AG09309 (cell line): ENCODE measurements at regions not wholly inside any gene's neighbourhood (a gene's known extent, or its start where the extent isn't known, plus 50 kb on each side); places are given as distances from the start of the nearest gene placed in this dataset.
A peak's percentile ranks its signal among the peaks of the same experiment; 100 is the strongest.

Source experiments
- DNase-seq: peaks from one replicate; pipeline ENCODE4 v3.0.0-alpha.2; 2010; ENCODE audit warnings: low read depth
- H3K4me3 ChIP-seq: 2 replicates; pipeline ENCODE4 v1.5.1; 2011; ENCODE audit warnings: mild to moderate bottlenecking, low read depth, low read length, moderate library complexity; ENCODE audit not compliant: control insufficient read depth
- CTCF ChIP-seq: IDR thresholded peaks from 2 replicates; pipeline ENCODE4 v1.5.1; 2011; ENCODE audit warnings: mild to moderate bottlenecking, low read depth, low read length, inconsistent platforms; ENCODE audit not compliant: insufficient read depth, control insufficient read depth; ENCODE audit errors: missing control alignments

GRCh38 chr1:199394856-199395255 is 632.7 kb upstream of the NR5A2 start:
- no peak for TF ChIP-seq CTCF
- DNase-seq = no peak
- H3K4me3 ChIP-seq = no peak overlapping the region

- TF ChIP-seq CTCF = no peak
- DNase-seq = no peak
- H3K4me3 ChIP-seq = no peak overlapping the region
Measured at GRCh38 chr1:199396456-199396855, 631.1 kb upstream of the NR5A2 start.

DNA sequence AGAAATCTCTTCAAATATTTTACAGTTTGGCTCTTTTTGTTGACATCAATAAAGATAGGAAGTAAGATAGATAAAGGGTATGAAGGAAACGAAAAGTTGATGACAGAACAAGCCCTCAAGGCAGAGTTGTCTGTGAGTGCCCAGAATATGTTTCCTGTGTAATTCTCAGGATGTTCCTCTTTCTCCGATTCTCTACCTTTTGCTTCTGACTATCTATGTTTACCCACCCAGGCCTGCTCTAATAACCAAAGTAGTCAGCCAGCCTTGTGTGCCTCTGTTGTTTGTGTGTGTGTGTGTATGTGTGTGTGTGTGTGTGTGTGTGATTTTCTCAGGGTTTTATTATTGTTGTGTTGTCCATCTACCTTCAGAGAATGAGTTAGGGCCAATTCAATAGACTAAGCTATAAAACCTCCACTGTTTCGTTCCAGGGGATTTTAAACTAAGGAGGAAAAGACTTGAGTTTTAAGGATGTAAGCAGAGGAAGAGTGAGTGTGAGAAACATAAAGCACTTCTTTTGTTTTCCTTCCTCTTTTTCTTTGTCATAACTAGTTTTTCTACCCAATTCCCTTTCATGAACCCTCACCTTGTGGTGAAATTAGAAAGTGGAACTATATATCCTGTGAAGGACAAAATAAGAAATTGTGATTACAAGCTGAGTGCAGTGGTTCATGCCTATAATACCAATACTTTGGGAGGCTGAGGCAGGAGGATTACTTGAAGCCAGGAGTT is 627.4 kb upstream of the NR5A2 start:
- H3K4me3 ChIP-seq = no peak overlapping the region
- no peak for TF ChIP-seq CTCF
- DNase-seq = no peak

DNA sequence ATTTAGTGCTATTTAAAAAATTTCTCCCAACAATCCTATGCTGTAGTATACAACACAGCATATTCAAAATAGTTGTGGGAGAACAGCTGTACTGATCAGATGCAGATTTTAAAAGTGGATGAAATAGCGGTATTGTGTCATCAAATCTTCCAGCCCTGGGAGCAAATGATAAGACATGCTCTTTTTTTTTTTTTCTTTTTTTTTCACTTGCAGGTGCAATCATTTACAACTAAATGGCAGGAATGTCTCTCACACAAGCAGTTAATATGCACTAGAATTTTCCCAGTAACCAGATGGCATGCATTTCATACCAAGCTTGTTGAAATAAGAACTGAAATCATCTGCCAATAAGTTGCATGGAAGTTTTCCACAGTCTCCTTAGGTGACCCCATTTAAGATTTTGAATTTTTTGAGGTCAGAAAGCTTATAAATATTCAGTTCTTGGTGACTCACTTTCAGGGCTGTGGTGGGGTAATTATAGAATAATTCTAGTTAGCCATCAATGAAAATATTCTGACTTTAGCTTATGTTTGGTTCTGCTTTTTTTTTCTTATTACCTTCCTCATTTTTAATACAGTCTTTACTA is 623.9 kb upstream of the NR5A2 start:
- no peak for TF ChIP-seq CTCF
- peak; percentile 95 for DNase-seq
- no peak overlapping the region for H3K4me3 ChIP-seq

DNA sequence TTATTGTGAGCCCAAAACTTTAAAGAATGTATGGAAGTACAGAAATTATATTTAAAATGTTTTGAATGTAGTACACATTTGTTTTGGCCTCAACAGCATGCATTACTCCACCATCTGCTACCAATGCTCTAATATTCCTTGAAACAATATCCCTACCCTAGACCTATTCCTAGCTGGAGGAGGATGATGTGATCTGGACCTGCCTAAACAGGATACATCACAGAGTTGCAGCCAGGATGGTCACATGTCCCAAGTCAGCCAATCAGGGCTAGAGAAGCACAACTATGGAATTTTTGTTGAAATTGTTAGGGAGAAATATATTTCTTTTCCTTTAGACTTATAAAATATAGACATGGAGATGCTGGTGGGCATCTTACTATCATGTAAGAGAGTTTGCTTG is 623.3 kb upstream of the NR5A2 start:
- TF ChIP-seq CTCF = no peak

DNA sequence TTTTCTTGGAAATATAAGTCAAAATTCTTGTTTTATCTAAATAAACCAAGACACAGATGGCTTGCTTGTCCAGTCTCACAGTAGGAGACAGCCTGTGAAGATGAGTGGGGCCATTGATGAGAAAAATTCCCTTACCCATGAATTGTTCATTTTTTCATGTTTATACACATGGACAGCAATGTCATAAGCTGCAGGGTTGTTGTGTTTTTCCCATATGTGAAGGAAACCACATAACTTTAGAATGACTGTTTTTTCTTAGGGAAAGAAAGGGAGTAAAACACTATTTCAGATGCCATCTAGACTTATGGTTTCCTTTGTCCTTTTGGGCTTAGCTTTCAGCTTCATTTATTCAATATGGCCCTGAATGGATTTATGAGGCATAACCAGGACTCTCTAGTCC is 622.5 kb upstream of the NR5A2 start:
- no peak for TF ChIP-seq CTCF
- no peak for DNase-seq

More for the DNA sequence above, 623.3 kb upstream of the NR5A2 start:
- H3K4me3 ChIP-seq = no peak overlapping the region
- no peak for DNase-seq

More for the DNA sequence above, 622.5 kb upstream of the NR5A2 start:
- no peak overlapping the region for H3K4me3 ChIP-seq
